ENCODE measurements at regions not wholly inside any gene's neighbourhood (a gene's known extent, or its start where the extent isn't known, plus 50 kb on each side); places are given as distances from the start of the nearest gene placed in this dataset.
A peak's percentile ranks its signal among the peaks of the same experiment; 100 is the strongest.

DNA sequence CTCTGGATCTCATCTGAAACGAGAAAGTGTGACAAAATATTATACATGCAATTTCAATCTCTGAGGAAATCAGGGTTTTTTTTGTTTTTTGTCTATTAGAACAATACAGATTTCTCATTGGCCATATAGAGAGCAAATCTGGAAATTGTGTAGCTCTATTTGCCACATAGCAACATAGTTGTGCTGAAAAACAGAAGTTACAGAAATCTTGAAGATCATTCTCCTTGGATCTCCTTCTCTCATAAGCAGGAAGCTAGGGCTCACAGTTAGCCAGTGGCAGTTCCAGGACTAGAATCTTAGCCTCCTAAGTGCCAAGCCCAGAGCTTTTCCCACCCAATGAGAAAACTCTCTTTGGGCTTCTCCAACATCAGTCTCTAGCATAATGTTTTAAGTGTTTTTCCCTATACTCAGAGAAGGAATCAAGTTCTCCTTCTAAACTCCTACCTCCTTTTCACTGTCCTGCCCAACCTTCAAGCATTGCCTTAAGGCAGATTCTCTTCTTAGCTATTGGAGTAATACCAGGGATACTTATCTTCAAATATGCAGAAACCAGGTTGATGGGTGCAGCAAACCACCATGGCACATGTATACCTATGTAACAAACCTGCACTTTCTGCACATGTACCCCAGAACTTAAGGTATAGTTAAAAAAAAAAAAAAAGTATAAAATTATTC is 211.6 kb downstream of the ALDH8A1 start:
- no peak for DNase-seq

DNA sequence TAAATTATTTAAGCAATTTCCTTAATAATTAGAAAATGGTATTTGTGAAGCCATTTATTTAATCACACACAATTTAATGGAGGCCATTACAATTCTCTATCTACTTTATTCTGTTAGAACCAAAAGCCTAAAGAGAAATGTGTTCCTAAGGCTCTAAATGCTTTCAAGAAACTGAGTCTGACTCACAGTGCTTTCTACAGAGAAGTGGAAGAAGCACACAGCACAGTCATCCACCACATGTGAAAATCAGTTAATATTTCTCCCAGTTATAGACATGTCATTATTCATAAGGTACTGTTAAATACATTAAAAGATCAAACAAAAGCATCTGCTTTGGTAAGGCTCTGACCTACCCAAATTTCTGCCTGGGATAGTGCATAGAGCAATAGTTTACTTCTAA is 214.4 kb downstream of the ALDH8A1 start:
- no peak for DNase-seq

DNA sequence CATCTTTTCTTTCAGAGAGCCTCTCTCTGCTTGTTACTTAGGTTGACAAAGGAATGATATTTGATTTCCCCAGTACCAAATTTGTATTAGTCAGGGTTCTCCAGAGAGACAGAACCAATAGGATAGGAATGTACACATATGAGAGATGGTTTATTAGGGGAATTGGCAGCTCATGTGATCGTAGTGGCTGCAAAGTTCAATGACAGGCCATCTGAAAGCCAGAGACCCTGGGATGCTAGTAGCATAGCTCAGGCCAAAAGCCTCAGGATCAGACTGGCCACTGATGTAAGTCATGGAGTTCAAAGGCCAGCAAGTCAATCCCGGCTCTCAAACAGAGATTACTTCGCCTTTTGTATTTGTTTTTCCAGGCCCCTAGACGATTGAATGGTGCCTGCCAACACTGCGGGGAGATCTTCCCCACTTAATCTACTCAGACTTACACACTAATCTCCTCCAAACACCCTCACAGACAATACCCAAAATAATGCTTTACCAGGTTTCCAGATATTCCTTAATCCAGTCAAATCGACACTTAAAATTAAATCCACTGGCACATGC is 215.5 kb downstream of the ALDH8A1 start:
- DNase-seq = no peak

DNA sequence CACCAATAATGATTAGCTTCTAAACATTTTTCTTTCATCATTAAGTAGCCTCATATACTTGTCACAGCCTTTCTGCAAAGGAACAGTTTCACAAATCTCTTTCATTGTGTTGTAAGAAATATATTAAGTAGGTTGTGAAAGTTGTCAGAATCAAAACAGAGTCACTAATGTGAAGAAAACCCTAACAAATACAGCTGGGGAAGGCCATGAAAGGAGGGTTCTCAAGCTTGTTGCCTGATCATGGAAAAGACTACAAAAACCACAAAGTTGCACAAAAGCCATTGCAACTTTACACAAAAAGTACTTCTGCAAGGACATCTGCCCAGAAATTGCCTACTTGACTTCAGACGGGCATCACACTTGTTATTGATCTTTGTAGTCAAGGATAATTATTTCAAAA is 216.1 kb downstream of the ALDH8A1 start:
- no peak for DNase-seq

DNA sequence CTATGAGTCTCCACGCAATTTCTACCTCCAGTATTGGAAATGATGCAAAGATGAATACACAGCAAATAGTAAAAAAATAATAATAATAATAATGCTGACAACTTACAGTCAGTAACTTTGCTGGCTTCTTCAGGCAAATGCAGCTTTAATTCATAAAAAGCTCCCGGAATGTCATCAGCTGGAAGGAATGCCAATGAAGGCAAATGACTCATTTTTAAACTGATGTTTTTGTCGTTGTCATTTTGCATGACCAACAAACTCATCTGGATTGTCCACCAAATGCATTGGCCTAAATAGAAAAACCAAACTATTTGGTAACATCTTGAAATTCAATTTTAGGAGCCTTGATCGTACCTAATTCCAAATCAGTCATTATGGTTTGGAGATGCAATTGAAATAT is 217.1 kb downstream of the ALDH8A1 start:
- no peak for DNase-seq

DNA sequence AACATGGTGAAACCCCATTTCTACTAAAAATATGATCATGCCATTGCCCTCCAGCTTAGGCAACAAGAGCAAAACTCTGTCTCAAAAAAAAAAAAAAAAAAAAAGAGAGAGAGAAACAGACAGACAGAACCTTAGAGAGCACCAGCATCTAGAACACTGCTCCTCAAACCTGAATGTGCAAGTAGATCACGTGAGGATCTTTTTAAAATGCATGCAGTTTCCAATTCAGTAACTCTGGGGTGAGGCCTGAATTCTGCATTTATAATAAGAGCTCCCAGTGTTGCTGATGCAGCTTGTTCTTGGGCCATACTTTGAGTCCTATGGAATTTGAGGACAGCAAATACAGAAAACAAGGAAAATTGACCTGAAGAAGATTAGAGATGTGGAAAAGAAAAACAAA is 218.3 kb downstream of the ALDH8A1 start:
- DNase-seq = no peak

DNA sequence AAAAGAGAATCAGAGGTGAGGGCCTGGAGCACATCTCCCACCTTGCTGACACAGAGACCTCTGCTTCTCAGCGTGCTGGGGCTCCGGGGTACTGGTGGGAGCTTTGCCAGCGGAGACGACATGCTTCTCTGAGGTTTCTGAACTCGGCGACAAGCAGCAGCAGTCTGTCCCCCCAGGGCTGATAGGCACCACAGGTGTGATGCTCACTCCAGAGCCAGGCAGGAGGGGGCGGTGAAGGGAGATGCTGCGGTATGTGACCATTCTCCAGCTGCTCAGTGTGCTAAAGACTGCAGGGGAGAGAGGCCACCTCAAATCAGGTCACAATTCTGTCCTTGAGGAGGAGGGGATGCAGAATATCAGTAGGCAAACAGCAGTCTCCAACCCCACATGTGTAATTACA is 219.9 kb downstream of the ALDH8A1 start:
- DNase-seq = no peak

DNA sequence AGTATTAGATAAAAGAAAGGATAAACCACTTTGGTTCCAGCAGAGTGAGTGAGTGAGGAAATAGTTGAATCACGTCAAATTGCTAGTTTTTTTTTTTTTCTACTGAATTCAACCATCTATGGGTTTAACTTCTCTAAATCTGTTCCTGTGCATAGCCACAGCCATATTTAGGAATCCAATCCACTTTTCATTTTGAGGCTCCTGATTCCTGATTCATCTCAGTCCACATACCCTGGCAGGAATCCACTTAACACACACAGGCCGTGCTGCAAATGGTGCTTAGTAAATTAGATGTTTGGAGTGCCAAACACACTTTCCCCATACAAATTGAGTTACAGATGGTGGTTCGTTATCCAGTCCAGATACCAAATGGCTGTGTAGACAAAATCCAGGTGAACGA is 220.3 kb downstream of the ALDH8A1 start:
- DNase-seq = no peak

DNA sequence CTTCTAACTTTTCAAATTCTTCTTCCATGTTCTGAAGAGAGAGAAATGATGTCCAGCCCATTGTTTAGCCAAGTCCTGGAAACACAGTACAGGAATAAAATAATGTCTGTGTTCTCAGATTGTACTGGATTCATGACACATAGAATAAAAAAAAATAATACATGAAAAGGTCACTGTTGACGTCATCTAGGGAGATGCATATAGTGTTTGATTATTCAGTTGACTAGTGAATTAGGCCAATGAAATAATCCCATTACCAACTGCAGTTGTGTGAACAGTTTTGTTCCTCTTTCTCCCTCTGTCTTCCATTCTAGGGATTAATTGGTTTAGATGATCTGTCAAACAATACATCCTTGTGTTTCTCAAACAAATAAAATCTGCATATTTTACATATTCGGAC is 222.8 kb downstream of the ALDH8A1 start:
- DNase-seq = no peak

DNA sequence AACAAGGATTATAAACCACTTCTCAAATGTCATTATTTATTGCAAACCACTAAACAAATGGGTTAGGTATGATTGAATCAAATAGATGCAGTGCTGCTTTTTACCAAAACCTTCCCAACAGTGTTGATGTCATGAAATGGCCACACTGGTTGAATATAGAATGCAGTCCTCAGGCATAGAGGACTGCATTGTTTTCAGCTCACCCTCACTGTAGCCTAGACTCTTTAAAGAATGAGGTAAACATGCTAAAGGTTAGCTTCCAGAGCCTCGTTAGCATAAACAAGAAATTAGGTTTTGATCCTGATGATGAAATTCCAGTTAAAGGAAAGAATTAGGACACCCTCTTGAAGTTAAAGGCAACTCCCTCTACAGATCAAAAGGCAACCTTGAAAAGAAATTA is 224.3 kb downstream of the ALDH8A1 start:
- DNase-seq = no peak

DNA sequence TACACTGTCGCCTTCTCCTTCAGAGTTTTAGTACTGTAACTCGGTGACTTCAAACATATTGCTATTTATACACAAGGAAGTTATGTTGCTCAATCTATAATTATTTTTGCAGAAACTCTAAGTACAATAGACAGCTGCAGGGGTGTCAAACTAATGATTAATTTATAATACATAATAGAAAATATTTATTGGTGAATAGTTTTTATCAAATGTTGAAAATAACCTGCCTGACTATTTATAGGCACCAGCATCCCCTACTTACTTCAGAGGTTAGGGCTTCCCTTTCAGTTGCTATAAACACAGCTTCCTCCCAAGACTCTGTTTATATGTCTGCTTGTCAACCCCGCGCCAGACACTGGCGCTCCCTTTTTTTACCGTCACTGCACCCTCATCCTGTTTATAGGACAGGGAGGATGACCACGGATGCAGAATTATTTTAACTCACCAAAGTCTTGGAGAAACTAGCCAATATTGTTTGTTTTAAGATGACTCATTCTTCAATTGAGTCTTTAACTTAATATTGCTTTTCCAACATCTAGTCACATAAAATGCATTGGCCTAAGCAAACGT is 225.0 kb downstream of the ALDH8A1 start:
- DNase-seq = no peak

DNA sequence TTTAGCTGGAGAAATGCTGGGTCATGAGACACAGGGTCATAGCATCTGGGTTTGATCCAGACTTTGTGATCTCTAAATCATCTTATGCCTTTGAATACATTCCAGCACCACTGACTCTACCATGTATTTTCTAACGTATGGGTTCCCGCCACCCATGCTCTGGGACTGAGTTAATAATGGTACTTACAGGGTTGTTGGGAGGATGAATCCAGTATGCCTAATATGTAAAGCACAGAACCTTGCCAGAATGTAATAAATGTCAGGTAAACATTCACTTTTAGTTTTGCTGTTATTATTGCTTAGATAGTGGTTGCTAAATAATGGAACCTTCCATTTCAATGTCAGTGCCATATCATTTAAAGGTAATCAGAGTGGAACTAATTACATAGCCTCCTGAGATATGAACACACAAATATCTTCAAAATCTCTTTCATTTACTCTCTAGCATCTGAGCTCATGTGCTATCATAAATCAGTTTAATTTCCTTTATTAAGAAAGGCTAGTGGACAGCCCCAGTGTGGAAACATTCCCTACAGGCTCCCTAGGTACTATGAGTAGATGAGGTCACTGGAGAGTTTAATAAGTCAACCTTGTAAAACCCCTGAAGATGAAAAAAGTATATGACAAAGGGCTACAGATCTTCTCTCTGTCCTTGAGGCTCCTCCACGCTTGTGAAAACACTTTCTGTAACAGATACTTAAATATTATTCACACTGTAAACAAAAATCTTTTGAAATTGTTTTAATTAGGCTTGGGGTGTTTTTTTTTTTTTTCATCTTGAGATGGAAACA is 226.6 kb downstream of the ALDH8A1 start:
- no peak for DNase-seq

DNA sequence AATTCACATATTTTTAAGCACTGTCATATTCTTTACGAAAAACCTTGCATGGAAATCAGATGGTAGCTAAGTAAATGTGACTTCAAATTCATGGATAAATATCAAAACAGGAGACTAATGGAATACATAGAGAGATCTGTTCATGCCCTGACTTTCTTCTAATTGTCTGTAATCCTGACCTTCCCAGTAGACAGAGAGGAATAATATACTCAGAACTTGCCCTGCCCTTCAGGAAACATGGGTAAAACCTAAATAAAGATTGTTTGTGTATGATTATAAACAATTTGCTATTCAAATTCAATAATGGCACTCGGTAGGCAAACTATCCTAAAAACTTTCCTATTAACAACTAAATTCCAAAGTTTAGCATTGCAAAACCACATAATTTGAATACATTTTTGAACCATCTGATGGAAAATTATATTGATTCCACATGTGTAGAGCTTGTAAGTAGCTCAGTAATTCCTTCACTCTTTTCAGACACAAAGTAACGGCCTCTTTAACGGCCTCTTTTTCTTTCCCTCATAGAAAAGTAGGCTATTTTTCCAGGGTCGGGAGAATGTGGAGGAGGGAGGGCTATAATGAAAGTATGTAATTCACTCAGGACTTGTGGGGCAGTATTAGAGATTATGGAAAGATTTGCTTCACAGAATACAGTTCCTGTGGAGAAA is 227.6 kb downstream of the ALDH8A1 start:
- DNase-seq = no peak

DNA sequence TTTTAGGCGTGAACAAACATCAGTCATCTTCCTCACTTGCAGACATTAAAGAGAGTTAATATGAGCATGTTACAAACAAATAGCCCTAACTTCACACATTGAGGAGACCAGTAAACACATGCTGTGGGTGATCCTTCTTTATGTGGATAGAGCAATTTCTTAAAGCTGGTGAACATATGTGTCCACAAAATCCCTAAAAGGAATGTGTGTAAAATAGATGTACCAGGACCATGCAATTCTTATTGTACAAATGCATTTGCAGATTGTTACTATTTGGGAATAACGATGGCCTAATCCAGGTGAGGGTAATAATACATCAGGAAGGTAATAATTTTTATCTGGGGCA is 228.9 kb downstream of the ALDH8A1 start:
- DNase-seq = no peak

DNA sequence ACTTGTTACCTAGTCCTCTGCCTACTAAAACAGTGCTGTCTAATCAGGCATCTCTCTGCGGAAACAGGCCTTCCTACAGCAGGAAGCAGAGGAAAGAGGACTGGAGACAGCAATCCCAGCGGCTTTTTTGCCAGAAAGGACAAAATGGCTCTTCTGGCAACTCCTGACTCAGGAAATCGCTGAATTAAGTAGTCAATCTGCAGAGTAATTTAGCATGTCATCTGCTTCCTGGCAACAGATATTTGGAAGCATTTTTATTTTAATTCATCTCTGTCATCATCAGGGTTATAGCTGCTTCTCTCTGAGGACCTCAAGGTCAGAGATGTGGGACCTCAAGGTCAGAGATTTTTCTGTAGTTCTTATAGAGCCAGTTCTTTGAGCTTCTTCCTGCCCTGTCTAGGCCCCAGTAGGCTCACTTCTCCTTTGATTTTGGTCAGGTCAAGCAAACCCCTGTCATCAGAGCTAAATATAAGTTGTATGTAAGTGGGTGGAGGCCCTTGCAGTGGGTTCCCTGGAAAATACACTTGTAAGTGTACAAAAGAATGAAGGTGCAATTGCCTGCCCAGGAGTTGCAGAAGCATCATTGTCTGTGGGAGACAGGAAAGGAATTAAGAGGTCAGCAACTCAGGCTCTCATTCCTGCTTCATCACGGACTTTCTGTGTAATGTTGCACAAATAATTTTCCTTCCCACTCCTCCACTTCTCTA is 229.4 kb downstream of the ALDH8A1 start:
- no peak for DNase-seq

DNA sequence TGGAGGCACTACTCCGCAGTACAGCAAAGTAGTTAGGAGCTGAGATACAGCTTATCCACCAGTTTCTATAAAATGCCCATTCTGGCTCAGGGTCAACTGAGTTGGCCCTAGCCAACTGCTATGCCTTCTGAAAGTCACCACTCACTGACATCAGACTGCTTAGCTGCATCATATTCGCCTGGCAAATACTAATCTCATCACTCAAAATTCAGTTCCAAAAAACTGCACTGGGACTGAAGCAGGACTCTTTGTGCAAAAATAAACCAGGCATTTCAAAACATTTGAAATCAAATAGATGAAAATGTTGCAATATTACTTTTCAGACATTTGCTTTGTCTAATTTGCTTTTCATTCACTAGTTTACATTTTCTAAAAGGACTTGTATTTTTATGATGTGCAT is 230.0 kb downstream of the ALDH8A1 start:
- DNase-seq = no peak

DNA sequence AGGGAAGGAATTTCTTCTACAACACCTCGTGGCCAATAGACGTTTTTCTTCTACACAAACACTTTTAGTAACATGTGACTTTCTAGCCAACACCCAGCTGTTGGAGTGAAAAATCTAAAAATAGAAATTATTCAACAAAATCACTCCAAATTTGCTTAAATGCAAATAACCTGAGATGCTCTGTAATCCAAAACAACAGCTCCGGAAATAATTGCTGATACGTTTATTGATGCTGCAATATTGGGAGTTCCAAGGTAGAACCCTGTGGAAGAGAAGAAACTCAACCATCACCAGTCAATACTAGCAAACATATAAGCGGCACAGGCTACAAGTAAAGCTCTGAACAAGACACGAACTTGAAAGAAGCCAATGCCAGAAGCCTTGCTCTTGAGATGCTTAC is 230.6 kb downstream of the ALDH8A1 start:
- no peak for DNase-seq

DNA sequence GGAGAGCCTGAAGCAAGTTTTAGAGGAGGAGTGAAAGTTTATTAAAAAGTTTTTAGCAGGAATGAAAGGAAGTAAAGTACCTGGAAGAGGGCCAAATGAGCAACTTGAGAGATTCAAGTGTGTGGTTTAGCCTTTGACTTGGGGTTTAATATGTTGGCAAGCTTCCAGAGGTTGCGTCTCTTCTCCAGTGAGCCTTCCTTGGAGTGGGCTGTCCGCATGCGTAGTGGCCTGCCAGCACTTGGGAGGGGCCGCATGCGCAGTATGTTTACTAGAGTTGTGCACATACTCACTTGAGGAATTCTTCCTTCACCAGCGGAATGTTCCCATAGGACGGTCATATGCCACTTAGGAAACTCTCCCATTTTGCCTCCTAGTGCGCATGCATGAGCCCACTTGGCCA is 235.2 kb downstream of the ALDH8A1 start:
- DNase-seq = no peak

DNA sequence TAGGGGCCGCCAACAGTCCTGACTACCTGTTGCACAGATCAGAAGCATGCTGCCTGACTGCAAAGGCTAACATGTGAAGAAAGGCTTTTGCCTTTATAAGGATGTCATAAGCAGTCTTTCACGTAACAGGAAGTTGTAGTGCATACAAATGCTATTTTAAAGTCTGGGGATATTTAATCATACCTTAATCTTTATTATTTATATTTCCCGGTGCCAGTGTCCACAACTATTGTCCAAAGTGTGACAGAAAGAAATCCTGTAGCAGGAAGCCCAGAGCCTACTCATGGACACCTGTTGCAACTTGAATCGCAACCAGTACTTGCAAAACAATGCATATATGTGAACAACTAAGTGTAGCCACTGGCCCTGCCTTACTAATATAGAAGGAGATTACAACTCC is 235.8 kb downstream of the ALDH8A1 start:
- no peak for DNase-seq

DNA sequence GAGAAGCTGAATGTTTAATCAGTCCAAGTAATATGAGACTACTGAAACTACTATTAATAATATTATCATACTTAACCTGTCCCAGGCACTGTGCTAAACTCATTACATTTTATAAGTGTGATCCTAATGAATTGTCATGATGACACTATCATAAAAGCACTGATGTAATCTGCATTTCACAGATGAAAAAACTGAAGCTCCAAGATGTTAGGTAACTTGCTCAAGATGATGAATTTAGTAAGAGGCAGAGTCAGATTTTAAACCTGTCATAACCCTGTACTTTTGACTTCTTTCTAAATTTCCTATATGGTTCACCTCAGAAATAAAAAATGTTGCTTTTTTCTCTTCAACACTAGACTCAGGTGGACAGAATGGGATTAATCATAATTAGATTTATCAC is 237.6 kb downstream of the ALDH8A1 start:
- DNase-seq = no peak

DNA sequence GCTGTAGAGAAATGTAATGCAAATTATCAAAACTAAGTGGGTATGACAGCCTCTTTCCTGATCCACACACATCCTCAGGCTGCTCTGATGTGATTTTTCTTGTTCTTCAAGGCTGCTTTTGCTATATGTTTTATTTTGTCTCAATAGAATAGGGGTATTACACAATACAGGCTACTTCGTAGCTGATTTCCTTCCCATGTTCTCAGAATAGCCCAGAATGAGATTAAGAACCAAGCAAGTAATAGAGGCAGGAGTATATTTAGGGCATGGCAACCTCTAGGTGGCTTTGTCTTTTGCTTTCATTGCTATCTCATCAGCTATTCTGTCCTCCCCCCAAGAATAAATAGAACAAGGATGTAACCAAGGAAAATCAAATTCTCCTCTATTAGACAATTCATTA is 241.8 kb downstream of the ALDH8A1 start:
- no peak for DNase-seq

DNA sequence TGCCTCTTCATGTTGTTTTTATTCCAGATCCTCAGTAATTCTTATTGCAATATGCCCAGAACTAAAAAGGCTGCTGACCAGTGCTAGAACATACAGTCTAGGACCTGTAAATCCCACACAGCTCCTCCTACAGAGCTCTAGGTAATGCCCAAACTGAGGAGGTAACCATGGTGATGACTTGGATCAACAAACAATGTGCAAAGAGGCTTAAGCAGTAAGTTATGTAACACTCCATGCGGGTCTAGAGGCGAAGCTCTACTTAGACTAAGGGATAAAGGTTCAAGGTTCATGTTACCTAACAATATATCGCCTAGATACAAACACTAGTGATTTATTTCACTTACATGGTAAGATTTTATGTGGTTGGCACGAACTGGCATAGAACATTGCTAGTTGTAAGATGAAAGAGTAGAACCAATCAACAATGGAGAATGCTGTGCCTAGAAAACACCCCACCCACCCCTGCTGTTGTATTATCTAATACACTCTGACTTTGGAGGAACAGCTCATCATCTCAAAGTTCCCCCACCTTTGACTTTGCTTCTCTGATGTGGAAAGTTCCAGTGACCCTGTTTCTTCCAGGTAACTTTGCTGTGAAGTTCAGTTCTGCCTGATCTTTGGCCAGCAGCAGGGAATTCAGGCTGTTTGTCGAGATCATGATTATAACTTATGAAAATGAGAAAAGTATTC is 242.4 kb downstream of the ALDH8A1 start:
- peak; percentile 11 for DNase-seq

All from midbrain (tissue), 1 donor.